Calu3 (cell line): ENCODE measurements at regions not wholly inside any gene's neighbourhood (a gene's known extent, or its start where the extent isn't known, plus 50 kb on each side); places are given as distances from the start of the nearest gene placed in this dataset.
"Not testable (repeated sequence)": the region's sequence is repeated elsewhere in the genome, so short reads cannot be mapped to it uniquely, and the experiment has no call there.

Experiments used
- BruUV-seq: library from RNA; stranded (reverse); fragments of 400-500 nt; replicated peaks from 2 replicates; lab custom pipeline; 2021; lab: Mats Ljungman, UMichigan
- CTCF ChIA-PET: fragments of 300-600 bp; sonication (Branson Sonifier 250); formaldehyde crosslinking; loops from one replicate; lab custom pipeline; 2022; ENCODE audit warnings: antibody characterized with exemption; lab: Charles Lee
- DNase-seq: peaks from one replicate; pipeline ENCODE4 v3.0.0; 2022
- H3K27ac Mint-ChIP-seq: one replicate; pipeline ENCODE4 v1.8.0; 2022; ENCODE audit warnings: mixed read lengths; ENCODE audit not compliant: unreplicated experiment
- H3K27me3 Mint-ChIP-seq: one replicate; pipeline ENCODE4 v1.8.0; 2022; ENCODE audit warnings: mixed read lengths; ENCODE audit not compliant: unreplicated experiment
- H3K36me3 Mint-ChIP-seq: one replicate; pipeline ENCODE4 v1.8.0; 2022; ENCODE audit warnings: mild to moderate bottlenecking, moderate library complexity, mixed read lengths; ENCODE audit not compliant: insufficient read depth, unreplicated experiment
- H3K4me1 Mint-ChIP-seq: one replicate; pipeline ENCODE4 v1.8.0; 2022; ENCODE audit warnings: mild to moderate bottlenecking, low read depth, mixed read lengths; ENCODE audit not compliant: unreplicated experiment
- H3K4me3 Mint-ChIP-seq: one replicate; pipeline ENCODE4 v1.8.0; 2022; ENCODE audit warnings: mild to moderate bottlenecking, low read depth, moderate library complexity, mixed read lengths; ENCODE audit not compliant: unreplicated experiment
- H3K9me3 Mint-ChIP-seq: one replicate; pipeline ENCODE4 v1.8.0; 2022; ENCODE audit warnings: low read depth, mixed read lengths; ENCODE audit not compliant: unreplicated experiment
- CTCF ChIP-seq: fragments of 200-600 bp; IDR thresholded peaks from one replicate; pipeline ENCODE4 v1.8.0; 2022; ENCODE audit warnings: antibody characterized with exemption; ENCODE audit not compliant: unreplicated experiment
- intact Hi-C: fragments of 100-400 bp; cut with micrococcal nuclease; formaldehyde crosslinking; loops from one replicate; pipeline ENCODE4 v1.10.0; 2022; ENCODE audit not compliant: unreplicated experiment

DNA sequence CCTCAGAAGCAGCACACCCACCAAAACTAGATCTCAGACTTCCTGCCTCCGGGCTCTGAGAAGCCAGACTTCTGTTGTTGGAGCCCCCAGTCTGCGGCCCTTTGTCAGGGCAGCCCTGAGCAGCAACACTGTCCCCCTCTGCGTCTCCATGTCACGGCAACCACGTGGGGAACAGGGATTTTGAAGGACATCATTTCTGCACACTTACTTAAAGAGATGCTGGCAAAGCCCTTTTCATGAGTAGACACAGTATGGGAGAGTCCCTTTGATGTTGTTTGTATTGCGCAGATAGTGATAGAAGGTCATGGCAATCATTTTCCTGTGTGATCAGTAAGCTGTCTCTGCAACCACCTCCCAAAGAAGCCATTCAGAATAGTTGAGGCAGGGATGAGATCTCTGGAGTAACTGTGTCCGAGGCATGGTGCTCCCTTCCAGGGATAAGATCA lies 69.1 kb upstream of the ID2 start:
- Mint-ChIP-seq H3K9me3 (no peaks in the 10 kb centered on the region), H3K27ac (no peak overlapping the region), H3K4me3 (no peak overlapping the region), H3K27me3 (no peaks in the 10 kb centered on the region), H3K4me1 (peaks cover 13% of the 10 kb centered on the region), H3K36me3 (no peaks in the 10 kb centered on the region)
- no TSS peak for BruUV-seq
- CTCF ChIA-PET: no interaction called here
- DNase-seq: no peak
- intact Hi-C loops: no loop called here
- no peak for TF ChIP-seq CTCF

DNA sequence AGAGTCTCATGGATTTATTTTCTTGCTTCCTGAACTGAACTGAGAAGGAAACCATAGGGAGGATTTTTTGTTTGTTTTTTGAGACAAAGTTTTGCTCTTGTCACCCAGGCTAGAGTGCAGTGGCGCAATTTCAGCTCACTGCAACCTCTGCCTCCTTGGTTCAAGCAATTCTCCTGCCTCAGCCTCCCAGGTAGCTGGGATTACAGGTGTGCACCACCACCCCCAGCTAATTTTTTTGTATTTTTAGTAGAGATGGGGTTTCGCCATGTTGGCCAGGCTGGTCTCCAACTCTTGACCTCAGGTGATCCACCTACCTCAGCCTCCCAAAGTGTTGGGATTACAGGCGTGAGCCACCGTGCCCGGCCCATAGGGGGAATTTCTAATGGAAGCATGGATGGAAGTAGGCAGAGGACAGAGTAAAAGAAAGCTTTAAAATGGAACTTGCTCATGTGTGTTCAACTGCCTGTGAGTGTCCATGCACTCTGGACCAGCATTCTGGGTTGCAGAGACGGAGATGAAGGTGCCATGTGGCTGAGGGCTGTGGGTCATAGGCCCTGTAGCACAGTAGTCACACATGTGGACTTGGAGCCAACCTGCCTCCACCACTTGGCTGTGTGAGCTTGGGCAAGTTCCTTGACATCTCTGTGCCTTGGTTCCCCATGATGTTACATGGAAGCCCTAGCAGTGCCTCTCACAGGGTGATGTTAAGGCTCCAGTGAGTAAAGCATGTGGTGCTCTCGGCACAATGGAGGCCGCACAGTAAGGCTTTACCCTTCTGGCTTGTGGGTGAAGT lies 68.5 kb upstream of the ID2 start:
- CTCF ChIA-PET, DNase-seq, H3K27ac Mint-ChIP-seq, H3K36me3 Mint-ChIP-seq, intact Hi-C loops, H3K9me3 Mint-ChIP-seq, H3K27me3 Mint-ChIP-seq, BruUV-seq, H3K4me3 Mint-ChIP-seq: not testable (repeated sequence)
- peaks cover 11% of the 10 kb centered on the region for H3K4me1 Mint-ChIP-seq

- H3K4me3 Mint-ChIP-seq: no peak overlapping the region
- TF ChIP-seq CTCF: no peak
- BruUV-seq: no TSS peak
- H3K9me3 Mint-ChIP-seq: no peaks in the 10 kb centered on the region
- intact Hi-C loops: no loop called here
- CTCF ChIA-PET: no interaction called here
- H3K4me1 Mint-ChIP-seq: peaks cover 2% of the 10 kb centered on the region
- H3K36me3 Mint-ChIP-seq: no peaks in the 10 kb centered on the region
- no peak for DNase-seq
- H3K27ac Mint-ChIP-seq: no peak overlapping the region
- H3K27me3 Mint-ChIP-seq: no peaks in the 10 kb centered on the region
Measured at GRCh38 chr2:8614646-8615045, 67.2 kb upstream of the ID2 start.

- no peaks in the 10 kb centered on the region for H3K27me3 Mint-ChIP-seq
- H3K27ac Mint-ChIP-seq: no peak overlapping the region
- no peak for TF ChIP-seq CTCF
- DNase-seq: no peak
- no peaks in the 10 kb centered on the region for H3K9me3 Mint-ChIP-seq
- intact Hi-C loops: no loop called here
- H3K4me1 Mint-ChIP-seq: no peaks in the 10 kb centered on the region
- H3K36me3 Mint-ChIP-seq: no peaks in the 10 kb centered on the region
- H3K4me3 Mint-ChIP-seq: no peak overlapping the region
- CTCF ChIA-PET: no interaction called here
- BruUV-seq: no TSS peak
Measured at GRCh38 chr2:8615252-8615575, 66.6 kb upstream of the ID2 start.

DNA sequence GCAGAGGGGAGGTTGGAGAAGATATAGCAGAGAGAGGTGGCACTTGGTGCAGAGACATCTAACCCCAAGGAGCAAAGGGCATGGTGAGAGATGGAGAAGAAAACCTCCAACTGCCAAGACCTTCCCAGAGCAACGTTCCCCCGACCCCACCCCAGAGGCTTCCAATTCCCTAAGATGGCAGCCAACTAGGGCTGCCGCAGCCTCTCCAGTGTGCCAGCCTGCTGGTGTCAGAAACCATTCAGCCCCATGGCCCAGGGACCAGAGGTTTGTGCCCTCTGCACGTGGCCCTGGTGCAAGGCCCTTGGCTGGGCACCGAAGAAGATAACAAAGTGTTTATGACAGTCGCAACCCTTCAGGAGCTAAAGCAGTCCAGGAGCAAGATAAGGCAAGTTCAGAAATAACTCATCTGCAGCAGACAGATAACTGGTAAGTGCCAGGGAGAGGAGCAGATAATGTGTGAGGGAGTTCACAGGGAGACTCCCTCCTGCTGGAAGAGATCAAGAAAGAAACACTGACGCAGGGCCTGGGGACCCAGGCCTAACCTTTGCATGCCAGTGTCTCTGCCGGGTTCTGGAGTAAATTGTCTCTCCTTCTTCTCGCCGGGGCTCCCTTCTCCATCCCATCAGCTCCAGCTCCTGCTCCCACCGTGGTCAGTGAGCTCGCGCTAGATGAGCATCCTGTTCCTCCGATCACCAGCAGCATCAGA lies 66.1 kb upstream of the ID2 start:
- intact Hi-C loops: no loop called here
- no peak for DNase-seq
- CTCF ChIA-PET: no interaction called here
- Mint-ChIP-seq H3K9me3 (no peaks in the 10 kb centered on the region), H3K36me3 (no peaks in the 10 kb centered on the region), H3K27ac (no peak overlapping the region), H3K27me3 (no peaks in the 10 kb centered on the region), H3K4me1 (no peaks in the 10 kb centered on the region), H3K4me3 (no peak overlapping the region)
- TF ChIP-seq CTCF: no peak
- BruUV-seq: no TSS peak
